ENCODE measurements at regions not wholly inside any gene's neighbourhood (a gene's known extent, or its start where the extent isn't known, plus 50 kb on each side); places are given as distances from the start of the nearest gene placed in this dataset.

DNA sequence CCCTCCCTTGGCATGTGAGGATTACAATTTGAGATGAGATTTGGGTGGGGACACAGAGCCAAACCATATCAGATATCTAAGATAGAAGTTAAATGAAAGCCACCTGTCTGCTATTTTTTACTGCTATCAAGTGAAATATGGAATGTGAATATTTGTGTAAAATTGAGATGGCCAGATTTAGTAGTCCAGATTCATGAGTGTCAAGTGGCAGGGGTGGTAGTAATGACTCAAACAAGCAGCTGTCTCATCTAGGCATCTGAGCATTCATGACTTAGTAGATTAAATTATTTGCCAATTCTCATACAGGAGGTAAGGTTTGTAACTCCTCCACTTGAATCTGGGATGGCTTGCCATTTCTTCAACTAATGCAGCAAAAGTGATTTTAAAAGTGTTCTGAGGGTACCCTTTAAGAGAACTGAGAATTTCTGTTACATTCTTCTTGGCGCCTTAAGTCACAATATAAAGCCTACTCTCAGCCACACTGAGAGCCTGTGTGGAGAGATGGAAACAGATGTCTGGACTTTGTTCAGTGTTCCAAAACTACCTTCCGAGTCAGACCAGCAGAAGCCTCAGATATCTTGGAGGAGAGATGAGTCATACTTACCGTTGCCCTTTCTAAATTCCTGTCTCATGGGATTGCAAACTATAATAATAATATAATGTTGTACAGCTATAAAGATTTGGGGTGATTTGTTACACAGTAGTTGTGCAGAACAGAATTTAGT is 1065.6 kb upstream of the TMPRSS15 start:
- no peak for TF ChIP-seq EZH2phosphoT487 (IDR thresholded peaks at IDR 0.05; ENCODE audit: insufficient read depth, low read depth)
- no peak for TF ChIP-seq EZH2 (IDR thresholded peaks at IDR 0.05; ENCODE audit: insufficient read depth, poor library complexity, severe bottlenecking)
